Lower leg skin (tissue), 4 donors: ENCODE measurements at regions not wholly inside any gene's neighbourhood (a gene's known extent, or its start where the extent isn't known, plus 50 kb on each side); places are given as distances from the start of the nearest gene placed in this dataset.

ENCODE experiments used
- DNase-seq, 2 donors: peaks; one replicate each; pipeline ENCODE4 v3.0.0-alpha.2; 2019; ENCODE audit warnings: low spot score in 2 of 2
- H3K4me3 ChIP-seq: fragments of 200-600 bp; sonication (generic); 2 replicates; pipeline ENCODE4 v1.5.1; 2017; ENCODE audit warnings: mild to moderate bottlenecking, low read depth; ENCODE audit not compliant: poor library complexity, severe bottlenecking
- POLR2A ChIP-seq, 2 donors: fragments of 450-650 bp; IDR thresholded peaks; one replicate each; pipeline ENCODE4 v1.6.1; 2016 to 2017; ENCODE audit warnings: antibody characterized with exemption in 2 of 2, mild to moderate bottlenecking in 1 of 2, moderate library complexity in 1 of 2
- WGBS, 2 donors: methylation state at CpG; one replicate each; pipeline ENCODE4 v1.1.5; 2018; 5-methylcytosine and 5-hydroxymethylcytosine counted together
- intact Hi-C: fragments of 100-400 bp; cut with DNase I; formaldehyde crosslinking; loops from one replicate; pipeline ENCODE4 v1.15.0; 2023; ENCODE audit warnings: low total_unique reads
- TF ChIP-seq, protein P1 (sequence below), 3 donors: fragments of 450-650 bp; IDR thresholded peaks; one replicate each; pipeline ENCODE4 v1.5.1; 2016; ENCODE audit warnings: antibody characterized with exemption in 3 of 3, mild to moderate bottlenecking in 3 of 3, moderate library complexity in 2 of 3

GRCh38 chr2:162945785-162946184 is 107.2 kb upstream of the KCNH7 start:
- DNase-seq, result no peak
- intact Hi-C loops, result no loop called here
- H3K4me3 ChIP-seq, result no peak overlapping the region
- WGBS, 2 donors, result 80 to 84% methylated on average over 2 of the region's 2 CpGs
- TF ChIP-seq, protein P1, sequence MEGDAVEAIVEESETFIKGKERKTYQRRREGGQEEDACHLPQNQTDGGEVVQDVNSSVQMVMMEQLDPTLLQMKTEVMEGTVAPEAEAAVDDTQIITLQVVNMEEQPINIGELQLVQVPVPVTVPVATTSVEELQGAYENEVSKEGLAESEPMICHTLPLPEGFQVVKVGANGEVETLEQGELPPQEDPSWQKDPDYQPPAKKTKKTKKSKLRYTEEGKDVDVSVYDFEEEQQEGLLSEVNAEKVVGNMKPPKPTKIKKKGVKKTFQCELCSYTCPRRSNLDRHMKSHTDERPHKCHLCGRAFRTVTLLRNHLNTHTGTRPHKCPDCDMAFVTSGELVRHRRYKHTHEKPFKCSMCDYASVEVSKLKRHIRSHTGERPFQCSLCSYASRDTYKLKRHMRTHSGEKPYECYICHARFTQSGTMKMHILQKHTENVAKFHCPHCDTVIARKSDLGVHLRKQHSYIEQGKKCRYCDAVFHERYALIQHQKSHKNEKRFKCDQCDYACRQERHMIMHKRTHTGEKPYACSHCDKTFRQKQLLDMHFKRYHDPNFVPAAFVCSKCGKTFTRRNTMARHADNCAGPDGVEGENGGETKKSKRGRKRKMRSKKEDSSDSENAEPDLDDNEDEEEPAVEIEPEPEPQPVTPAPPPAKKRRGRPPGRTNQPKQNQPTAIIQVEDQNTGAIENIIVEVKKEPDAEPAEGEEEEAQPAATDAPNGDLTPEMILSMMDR (IDR thresholded peaks at IDR 0.05), result no peak
- no peak for TF ChIP-seq POLR2A (IDR thresholded peaks at IDR 0.05)

GRCh38 chr2:162938387-162938786 is 99.8 kb upstream of the KCNH7 start:
- no peak for DNase-seq
- intact Hi-C loops, result no loop called here
- TF ChIP-seq POLR2A (IDR thresholded peaks at IDR 0.05), result no peak
- TF ChIP-seq, protein P1 (IDR thresholded peaks at IDR 0.05), result no peak
- WGBS, 2 donors, result 87 to 95% methylated on average over 13 of the region's 13 CpGs
- no peak overlapping the region for H3K4me3 ChIP-seq

DNA sequence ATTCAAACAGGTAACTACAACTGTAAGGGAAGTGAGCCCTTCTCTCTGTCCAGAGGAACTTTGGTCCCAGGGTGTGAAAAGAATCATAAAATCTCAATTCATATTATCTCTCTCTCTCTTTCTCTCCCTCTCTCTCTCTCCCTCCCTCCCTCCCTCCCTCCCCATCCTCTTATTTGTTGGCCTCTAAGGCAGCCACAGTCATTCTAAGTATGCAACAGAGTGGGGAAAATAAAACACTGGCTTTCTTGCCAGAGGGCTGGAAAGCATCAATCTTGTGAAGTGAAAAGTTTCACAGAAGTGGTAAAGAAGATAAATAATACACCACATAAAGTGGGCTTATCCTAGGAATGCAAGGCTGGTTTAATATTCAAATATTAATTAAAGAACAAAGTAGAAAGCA is 95.6 kb upstream of the KCNH7 start:
- intact Hi-C loops, result no loop called here
- TF ChIP-seq, protein P1 (IDR thresholded peaks at IDR 0.05), result no peak
- TF ChIP-seq POLR2A (IDR thresholded peaks at IDR 0.05), result no peak
- DNase-seq, result no peak
- no peak overlapping the region for H3K4me3 ChIP-seq

DNA sequence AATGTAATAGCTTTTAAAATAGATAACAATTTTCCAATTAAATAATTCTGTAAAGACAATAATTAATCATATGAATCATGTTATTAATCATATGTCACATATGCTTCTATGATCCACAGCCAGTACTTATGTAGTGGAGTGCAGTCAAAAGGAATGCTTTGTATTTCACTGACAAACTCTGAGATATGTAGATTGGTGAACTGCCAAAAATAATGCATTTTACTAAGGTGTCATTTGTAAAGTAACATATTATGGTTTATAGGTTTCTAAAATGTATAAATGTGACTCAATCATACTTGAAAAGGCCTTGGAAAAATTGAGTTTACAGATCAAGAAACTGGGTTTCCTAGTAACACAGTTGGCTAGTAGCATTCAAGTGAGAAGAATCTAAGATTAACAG is 93.8 kb upstream of the KCNH7 start:
- TF ChIP-seq POLR2A (IDR thresholded peaks at IDR 0.05), result no peak
- TF ChIP-seq, protein P1 (IDR thresholded peaks at IDR 0.05), result no peak
- no peak overlapping the region for H3K4me3 ChIP-seq
- intact Hi-C loops, result no loop called here
- DNase-seq, result no peak

DNA sequence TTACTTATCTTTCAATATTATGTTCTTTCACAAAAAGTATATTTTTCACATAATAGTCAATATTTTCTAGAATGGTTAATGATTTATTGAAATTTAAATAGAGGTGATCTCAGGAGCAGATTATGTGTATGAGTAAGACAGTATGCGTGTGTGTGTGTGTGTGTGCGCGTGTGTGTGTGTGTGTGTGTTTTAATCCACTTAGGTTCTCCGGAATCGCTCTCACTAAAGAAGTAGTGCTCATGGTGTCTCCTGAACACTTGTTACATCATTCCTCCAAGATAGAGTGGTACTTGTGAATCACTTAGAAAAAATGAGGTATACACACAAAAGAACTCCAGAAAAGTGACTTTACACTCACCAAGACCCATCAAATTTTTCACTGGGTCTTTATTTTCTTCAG is 91.0 kb upstream of the KCNH7 start:
- no peak overlapping the region for H3K4me3 ChIP-seq
- intact Hi-C loops, result no loop called here
- no peak for DNase-seq
- WGBS, 2 donors, result 72 to 86% methylated on average over 5 of the region's 5 CpGs
- no peak for TF ChIP-seq POLR2A (IDR thresholded peaks at IDR 0.05)
- TF ChIP-seq, protein P1 (IDR thresholded peaks at IDR 0.05), result no peak

- TF ChIP-seq, protein P1 (IDR thresholded peaks at IDR 0.05), result no peak
- no peak for TF ChIP-seq POLR2A (IDR thresholded peaks at IDR 0.05)
- 37 to 41% methylated on average over 2 of the region's 2 CpGs for WGBS, 2 donors
- no peak overlapping the region for H3K4me3 ChIP-seq
- intact Hi-C loops, result no loop called here
- no peak for DNase-seq
Observed at GRCh38 chr2:162928356-162928755, 89.8 kb upstream of the KCNH7 start.
